Esophagus mucosa (tissue), 1 donor: ENCODE measurements at regions not wholly inside any gene's neighbourhood (a gene's known extent, or its start where the extent isn't known, plus 50 kb on each side); places are given as distances from the start of the nearest gene placed in this dataset.
"Not testable (repeated sequence)": the region's sequence is repeated elsewhere in the genome, so short reads cannot be mapped to it uniquely, and the experiment has no call there.

ENCODE experiments used
- ATAC-seq: fragments of 200-7000 bp; cut with Tn5 transposase; one replicate; pipeline ENCODE4 v1.9.1; 2020
- donor health status: DM: yes; HTN: yes; CAD: no.

DNA sequence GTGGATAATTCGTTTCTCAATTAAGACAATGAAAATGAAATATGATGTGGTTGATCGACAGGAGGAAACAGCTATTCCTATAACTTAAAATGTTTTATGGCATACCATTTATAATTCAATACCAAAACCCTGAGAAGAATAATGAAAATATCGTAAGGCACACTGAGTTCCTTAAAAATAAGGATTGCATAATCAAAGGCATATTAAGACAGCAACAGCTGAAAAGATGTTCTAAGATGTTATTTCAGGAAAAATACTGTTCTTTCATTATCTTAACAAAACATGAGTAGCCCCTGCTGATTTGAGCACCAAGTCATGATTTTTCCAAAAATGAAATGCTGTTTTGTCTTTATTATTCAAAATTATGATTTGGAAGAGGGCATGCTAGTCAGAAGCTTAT is 189.4 kb upstream of the ALG10 start:
- no peak for ATAC-seq

DNA sequence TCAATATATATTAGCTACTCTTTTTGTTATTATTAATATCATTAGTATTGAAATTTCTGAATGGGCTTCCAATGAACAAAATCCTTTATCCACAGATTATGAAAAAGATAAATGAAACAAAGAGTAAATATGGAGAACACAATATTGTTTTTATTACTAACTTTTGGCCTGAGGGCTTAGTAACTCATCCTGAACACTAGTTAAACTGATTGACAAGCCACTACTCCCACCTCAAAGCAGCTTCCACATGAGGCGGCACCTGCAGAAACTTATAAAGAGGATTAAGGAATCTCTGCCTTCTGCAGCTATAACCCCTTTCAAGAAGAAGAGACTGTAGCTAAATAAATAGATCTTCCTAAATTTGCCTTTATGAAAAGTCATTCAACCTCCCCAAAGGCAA is 187.6 kb upstream of the ALG10 start:
- no peak for ATAC-seq

DNA sequence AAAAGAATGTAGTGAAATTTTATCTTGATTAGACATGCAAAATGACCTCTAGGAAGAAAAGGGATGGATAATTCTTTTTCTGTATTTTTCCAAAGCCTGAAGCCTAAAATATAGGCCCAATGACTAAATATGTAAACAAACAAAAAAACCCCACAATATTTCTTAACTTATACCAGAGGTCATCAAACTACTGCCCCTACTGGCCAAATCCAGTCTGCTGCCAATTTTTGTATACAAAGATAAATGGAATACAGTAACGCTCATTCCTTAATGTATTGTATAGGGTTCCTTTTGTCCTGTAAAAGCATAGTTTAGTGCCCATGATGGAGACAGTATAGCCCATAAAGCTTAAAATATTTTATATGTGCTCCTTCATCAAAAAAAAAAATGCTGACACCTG is 145.7 kb upstream of the ALG10 start:
- ATAC-seq = no peak

GRCh38 chr12:33892425-33892824 is 129.9 kb upstream of the ALG10 start:
- ATAC-seq = no peak

- ATAC-seq = not testable (repeated sequence)
These were observed 101.8 kb upstream of the ALG10 start for GRCh38 chr12:33920460-33920859.

DNA sequence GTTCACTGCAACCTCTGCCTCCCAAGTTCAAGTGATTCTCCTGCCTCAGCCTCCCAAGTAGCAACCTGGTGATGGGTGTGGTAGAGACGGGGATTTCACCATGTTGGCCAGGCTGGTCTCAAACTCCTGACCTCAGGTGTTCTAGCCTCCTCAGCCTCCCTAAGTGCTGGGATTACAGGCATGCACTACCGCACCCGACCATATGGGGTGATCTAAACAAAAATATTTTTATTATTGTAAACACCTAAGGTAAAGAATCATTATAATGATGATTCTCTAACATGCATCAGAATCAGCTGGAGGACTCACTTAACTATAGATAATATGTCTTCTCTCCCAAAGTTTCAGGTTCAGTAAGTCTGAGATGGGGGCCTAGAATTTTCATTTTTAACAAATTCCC is 96.2 kb upstream of the ALG10 start:
- ATAC-seq = no peak

DNA sequence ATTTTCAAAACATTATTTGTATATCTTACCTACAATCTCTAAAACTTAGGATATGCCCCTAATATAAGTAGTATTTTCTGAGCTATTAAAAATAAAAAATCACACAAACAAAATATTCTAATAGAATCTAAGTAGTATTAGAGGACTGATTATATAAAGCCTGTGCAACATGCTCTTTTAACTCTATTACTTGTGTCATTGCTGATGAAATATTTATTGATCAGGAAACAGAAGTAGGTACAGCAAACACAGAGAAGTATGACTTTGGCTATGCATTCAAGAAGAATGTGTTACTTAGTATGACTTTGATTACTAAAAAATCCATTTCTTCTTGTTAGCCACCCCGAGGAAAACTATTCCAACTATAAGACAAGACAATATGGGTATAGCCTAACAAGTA is 84.6 kb upstream of the ALG10 start:
- ATAC-seq = not testable (repeated sequence)

DNA sequence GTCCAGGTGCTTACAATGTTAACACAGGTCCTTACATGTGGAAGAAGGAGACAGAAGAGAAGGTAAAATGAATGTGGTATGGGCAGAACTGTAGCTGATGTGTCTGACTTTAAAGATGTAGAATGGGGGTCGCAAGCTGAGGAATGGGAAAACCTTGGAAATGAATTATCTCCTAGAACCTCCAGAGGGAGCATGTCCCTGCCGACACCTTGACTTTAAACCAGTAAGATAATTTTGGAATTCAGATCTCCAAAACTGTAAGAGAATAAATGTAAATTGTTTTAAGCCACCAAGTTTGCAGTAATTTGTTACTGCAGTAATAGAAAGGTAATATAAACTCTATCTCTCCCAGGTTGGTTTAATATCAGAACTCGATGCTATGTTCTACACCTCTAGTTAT is 80.1 kb upstream of the ALG10 start:
- ATAC-seq = no peak

DNA sequence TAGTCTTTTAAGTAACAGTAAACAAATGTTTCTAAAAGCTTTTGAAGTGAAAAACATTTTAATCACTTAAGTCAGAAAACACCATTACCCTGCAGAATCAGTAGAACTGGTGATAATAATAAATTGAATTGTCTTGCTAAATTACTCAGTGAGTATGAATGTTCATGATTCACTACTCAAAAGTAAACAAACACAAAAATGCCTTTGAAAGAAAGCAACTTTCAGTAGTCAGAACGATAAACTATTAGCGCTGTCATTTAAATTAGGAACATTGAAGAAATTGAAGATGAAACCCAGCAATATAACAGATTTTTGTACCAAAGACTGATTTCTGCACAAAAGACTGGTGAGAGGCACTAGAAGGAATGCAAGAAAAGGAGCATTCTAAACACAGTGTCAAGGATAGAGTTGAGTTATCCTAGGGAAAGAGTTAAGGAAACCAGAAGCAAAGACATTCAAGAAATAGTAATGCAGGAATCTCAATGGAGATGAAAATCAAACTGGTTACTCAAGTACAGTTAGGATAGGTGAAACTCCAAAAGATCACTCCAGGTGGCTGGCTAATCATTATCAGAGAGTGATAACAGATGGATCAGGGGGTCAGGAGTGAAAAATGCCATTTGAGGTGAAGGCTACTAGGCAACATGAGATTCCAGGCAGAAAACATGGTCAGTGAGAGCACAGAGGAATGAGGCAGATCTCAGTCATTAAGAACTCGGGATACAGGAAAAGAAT is 77.4 kb upstream of the ALG10 start:
- ATAC-seq = no peak

GRCh38 chr12:33945438-33945784 is 76.9 kb upstream of the ALG10 start:
- no peak for ATAC-seq

GRCh38 chr12:33966219-33966618 is 56.1 kb upstream of the ALG10 start:
- not testable (repeated sequence) for ATAC-seq

DNA sequence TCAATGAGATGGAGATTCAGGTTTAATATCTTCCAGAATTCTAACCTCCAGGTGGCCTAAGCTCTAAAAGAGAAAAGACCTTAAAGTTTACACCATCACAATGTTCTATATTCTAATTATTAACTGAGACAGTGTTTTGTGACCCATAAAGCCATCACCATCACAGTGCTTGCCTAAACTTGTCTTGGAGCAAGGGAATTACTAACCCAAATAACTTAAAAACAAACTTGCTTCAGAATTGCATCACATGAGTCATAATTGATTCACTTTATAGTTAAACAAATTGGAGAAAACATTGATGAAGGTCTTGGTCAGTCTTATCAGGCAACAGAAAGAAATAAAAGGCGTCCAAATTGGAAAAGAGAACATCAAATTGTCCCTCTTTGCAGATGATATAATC is 54.5 kb upstream of the ALG10 start:
- ATAC-seq = no peak
